T-helper 1 cell (primary cell): ENCODE measurements at regions not wholly inside any gene's neighbourhood (a gene's known extent, or its start where the extent isn't known, plus 50 kb on each side); places are given as distances from the start of the nearest gene placed in this dataset.

Source experiments
- DNase-seq, 5 donors: peaks; one replicate each; pipeline ENCODE4 v3.0.0-alpha.2; 2012 to 2020

DNA sequence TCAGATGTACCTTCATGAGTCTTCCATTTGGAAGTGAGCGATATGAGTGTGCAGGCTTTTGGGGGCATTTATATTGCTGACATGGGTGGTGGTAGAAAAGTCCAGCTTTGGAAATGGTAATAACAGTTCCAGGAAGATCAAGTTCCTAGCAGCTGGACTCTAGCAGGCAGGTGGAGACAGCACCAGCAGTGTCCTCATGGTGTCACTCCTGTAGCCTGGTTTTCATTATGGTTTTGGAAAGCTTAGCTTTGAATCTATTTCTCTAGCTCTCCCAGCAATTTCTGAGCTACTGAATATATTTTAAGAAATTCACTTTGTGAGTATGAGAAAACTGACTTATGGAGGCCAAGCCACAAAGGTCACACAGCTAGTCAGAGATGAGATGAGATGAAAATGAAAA lies 523.2 kb upstream of the HTR2A start:
- no peak for DNase-seq

GRCh38 chr13:47418206-47418920 lies 521.5 kb upstream of the HTR2A start:
- no peak for DNase-seq

GRCh38 chr13:47417485-47417884 lies 520.6 kb upstream of the HTR2A start:
- DNase-seq = no peak

- no peak for DNase-seq
These were observed 518.2 kb upstream of the HTR2A start for GRCh38 chr13:47415048-47415447.

DNA sequence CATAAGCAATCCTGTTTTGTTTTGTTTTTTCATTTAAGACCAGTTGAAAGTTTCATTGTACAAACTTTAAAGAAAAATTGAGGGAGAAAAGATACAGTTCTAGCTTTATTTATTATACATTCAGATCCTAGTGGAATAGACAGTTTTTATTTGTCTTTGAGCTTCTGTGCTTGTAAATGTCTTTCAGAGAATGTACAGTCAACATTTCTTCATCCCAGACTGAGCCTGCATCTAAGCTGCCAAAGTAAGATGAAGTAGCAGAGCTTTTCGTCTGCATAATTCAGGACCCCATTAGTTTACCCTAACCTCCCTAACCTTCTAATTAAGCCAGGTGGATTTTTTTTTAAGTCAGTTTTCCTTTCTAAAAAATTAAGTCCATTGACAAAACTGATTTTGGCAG lies 516.7 kb upstream of the HTR2A start:
- DNase-seq = no peak

DNA sequence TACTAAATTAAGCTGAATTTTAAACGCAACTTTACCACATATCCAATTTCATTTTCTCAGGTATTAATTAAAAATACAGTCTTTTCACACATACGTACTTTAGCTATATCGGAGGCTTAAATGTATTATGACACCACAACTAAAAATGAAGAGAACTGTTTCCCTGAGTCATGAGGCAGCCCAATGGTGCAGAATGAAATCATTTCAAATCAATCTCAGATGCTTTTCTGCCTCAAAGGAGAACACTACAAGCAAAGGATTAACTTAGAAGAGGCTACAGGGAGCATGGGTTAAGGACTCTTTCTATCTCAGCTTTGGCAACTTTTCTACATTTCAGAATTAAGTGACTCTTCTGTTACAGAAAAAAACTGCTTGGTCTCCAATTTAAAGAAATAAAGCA lies 516.3 kb upstream of the HTR2A start:
- no peak for DNase-seq

- DNase-seq = no peak
These were observed 512.9 kb upstream of the HTR2A start for GRCh38 chr13:47409778-47410177.

DNA sequence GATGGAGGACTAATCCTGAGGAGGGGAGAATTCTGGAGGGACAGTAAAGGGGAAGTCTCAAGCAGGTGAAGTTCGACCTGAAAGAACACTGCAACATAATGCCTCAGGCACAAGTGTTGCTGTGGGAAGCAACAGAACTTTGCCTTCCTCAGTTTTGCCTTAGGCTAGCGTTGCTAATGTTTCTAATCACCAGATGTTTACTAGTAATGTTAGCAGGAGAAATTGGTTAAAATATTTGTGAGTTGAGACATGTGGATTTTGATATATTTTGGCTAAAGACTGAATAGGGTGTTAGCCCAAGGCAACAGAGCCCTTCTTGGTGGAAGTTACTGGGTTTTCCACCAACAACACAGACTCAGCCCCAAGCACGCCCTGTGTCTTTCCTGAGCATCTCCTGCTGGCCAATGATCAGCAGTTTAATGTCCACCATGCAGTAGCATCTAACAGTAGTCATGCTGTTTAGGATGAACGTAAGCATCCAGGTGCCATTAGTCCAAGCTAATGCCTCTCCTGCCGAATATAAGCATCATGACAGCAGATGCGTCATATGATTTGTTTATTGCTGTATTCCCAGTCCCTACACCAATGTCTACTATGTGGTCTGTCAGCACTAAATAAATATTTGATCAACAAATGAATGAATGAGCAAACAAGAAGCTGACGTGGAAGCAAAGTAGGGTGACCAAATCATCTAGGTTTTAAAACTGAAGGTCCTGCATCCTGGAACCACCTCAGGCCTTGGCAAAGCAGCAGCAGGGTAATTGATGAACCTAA lies 511.9 kb upstream of the HTR2A start:
- no peak for DNase-seq

DNA sequence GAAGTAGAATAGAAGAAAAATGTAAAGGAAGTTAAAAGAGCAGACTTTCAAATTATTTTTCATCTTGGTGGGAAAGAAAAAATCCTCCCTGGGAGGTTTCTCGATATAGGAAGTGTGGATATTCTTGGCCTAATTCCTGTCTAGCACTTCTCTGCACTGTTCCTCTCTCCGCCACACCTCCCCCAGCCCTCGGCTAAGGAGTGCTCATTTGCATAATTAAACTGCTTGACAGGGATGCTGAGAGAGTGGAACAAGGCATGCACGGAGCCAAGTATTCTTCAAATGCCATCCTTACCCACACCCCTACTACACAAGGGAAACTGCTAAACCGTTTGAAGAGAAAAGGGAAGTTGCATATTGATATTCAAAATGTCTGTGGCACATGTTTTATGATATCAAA lies 511.0 kb upstream of the HTR2A start:
- no peak for DNase-seq

DNA sequence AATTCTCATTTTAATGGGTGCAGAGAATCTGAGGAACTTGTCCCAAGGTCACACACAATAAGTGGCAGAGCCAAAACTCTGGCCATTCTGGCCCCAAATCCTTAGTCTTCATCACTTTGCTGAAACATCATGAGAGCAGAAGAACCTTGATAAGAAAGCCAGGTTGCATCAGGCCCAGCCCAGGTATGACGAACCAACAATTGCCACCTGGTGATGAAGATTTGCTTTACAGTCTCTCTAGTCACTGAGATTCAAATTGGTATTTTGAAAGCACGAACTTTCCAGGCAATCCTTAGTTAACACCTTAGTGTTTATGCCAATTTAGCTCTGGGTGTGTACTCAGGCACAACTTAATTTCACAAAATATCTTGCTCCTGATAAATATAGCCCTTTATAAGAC lies 502.7 kb upstream of the HTR2A start:
- no peak for DNase-seq

DNA sequence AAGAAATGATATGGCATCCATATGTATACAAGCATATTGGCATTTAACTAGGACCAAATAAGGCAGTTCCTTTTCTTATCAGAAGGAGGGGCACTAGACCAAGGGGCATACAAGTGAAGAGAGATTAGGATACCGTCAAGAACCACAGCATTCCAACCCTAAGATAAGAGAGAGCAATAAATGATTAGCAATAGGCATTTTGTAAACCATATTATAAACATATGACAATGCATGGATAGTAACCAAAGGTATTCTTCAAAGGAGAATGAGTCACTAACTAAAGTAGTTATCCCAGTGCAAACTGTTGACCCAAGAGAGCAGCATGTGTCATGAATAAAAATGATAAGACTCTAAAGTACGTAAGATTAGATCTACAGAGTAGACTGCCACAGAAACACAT lies 500.9 kb upstream of the HTR2A start:
- DNase-seq = no peak

GRCh38 chr13:47396915-47397314 lies 500.1 kb upstream of the HTR2A start:
- DNase-seq = no peak

- DNase-seq = no peak
These were observed 477.9 kb upstream of the HTR2A start for GRCh38 chr13:47374741-47375140.

GRCh38 chr13:47372751-47373150 lies 475.9 kb upstream of the HTR2A start:
- no peak for DNase-seq

DNA sequence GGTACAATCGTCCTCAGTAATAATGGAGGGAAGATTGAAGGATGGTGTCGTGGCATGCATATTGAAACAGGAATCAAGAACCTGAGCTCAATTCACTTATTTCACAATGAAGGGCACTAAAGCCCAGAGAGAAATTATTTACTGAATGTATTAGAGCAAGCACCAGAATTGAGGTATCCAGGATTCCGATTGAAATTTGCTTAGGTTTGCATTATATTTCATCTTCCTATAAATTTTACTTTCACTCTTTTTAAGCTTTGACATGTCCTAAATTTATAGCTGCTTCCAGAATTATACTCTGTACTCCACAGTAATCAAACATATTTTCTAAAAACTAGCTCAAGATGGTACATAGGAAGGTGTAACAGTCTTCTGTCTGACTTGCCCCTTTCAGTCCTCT lies 454.9 kb upstream of the HTR2A start:
- DNase-seq = no peak

GRCh38 chr13:47350334-47351124 lies 453.7 kb upstream of the HTR2A start:
- no peak for DNase-seq

DNA sequence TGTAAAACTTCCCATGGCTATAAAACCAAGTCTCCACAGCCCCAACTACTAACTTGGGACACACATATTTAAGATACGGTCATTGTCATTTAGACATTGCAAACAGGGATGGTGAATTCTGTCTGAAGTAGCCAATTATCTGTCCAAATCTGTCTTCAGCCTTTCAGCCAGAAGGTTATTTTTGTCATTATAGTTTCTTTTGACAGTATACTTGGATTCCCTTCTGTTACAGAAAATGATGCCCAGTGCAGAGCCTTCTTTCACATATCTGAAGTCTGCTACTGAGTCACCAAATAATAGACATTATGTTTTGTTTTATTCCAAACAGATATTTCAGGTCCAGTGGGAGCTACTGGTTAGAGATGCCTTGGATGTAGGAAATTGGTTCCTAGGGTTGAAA lies 452.4 kb upstream of the HTR2A start:
- no peak for DNase-seq

DNA sequence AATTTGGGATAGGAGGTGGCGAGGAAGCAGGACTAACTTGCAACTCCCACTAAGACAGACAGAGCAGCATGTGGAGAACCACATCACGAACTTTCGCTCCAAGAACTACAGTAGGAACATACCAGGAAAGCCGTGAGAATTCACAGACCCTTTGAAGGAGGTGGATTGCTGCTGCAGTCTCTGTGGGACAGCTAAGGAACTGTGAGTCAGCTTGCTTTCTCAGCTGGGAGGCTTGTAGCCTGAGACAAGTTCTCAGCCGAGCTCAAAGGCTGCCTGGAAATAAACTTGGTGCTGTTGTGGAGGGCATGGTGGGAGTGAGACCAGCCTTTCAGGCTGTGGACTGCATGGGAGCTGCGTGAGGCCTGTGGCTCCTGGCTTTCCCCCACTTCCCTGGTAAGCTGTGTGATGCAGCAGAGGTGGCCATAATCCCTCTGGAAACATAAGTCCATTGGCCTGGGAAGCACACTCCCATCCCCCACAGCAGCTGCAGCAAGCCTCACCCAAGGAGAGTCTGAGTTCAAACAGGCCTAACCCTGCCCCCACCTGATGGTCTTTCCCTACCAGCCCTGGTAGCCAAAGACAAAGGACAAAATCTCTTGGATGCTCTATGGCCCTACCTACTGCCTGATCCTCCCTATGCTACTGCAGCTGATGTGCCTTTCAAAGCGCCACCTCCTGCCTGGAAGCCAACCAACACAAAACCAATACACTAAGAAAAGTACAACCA lies 441.1 kb upstream of the HTR2A start:
- no peak for DNase-seq

DNA sequence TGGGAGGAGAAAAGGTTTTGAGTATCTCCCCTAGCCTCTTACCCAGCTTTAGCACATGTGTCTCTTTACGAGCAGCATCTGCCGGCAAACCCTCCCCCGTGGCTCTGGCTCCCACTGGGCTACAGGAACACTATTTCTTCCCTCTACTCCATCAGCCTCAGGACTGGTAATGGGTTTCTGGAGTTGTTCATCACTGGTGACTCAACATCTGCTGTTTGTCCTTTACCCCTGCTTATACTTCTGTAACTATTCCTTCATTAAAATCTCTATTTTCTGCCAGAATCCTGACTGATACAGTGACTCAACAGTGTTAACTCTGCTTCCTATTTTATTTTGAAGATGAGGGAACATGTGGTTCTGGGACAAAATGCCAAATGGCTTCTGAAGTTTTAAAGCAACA lies 437.3 kb upstream of the HTR2A start:
- no peak for DNase-seq

DNA sequence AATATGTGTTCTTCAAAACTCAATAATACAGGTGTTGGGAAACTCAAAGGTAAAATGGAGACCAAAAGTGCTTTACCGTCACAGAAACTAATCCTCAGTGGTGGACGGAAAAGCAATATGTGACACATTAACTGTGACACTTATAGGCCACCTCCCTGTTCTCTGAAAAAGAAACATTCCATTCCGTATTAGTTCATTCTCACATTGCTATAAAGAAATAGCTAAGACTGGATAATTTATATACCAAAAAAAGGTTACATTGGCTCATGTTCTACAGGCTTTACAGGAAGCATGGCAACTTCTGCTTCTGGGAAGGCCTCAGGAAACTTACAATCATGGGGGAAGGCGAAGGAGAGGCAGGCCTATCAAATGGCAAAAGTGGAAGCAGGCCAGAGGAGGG lies 435.3 kb upstream of the HTR2A start:
- no peak for DNase-seq

GRCh38 chr13:47330031-47330430 lies 433.2 kb upstream of the HTR2A start:
- no peak for DNase-seq

GRCh38 chr13:47327861-47328260 lies 431.0 kb upstream of the HTR2A start:
- no peak for DNase-seq

DNA sequence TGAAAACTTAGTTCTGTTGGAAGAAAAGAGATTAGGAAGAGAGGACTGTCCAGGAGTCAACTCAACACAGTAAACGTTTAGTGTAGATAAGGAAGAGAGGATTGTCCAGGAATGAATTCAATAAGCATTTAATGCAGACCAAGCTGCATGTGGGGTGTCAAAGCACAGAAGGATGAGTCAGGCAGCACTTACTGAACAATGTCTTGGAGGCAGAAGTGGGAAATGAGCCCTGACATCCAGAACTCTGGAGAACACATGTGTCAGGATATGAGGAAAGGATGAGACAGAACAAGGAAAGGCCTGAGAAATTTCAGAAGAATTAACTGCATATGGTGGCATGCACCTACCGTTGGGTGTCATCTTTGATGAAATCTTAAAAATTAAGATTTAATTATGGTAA lies 429.2 kb upstream of the HTR2A start:
- DNase-seq = no peak
